ENCODE measurements at regions not wholly inside any gene's neighbourhood (a gene's known extent, or its start where the extent isn't known, plus 50 kb on each side); places are given as distances from the start of the nearest gene placed in this dataset.
A peak's percentile ranks its signal among the peaks of the same experiment; 100 is the strongest.
"Not testable (repeated sequence)": the region's sequence is repeated elsewhere in the genome, so short reads cannot be mapped to it uniquely, and the experiment has no call there.

DNA sequence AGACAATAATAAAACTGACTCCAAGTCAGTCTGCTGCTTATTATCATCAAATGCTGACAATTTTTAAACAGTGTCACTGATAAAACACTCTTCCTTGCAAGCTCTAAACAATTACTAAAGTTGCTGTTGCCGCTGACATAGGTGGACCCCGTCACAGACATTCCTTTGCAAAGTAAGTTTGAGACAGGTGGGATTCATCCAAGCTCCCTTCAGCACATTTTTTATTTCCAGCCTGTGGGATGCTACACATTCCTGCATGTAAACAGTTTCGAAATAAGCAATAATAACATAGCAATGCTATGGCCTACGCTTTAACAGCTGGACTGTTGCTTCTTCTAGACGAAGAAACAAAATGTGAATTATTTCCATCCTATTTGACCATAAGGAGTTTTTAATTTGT lies 85.4 kb upstream of the HIF1A start:
- H3K36me3 Mint-ChIP-seq, result no peaks in the 10 kb centered on the region
- H3K9me3 Mint-ChIP-seq, result no peaks in the 10 kb centered on the region
- peaks cover 0 to 3% of the 10 kb centered on the region in 2 donors for H3K27me3 Mint-ChIP-seq (ENCODE audit: low read depth in 2 of 2)
- Histone ChIP-seq H3K27ac (ENCODE audit: low read length) (no peak overlapping the region), H3K27me3 (ENCODE audit: control insufficient read depth, insufficient read depth, low read length) (no peaks in the 10 kb centered on the region), H3K36me3 (ENCODE audit: control insufficient read depth, insufficient read depth, low read length) (no peaks in the 10 kb centered on the region), H3K4me3 (ENCODE audit: low read length) (no peak overlapping the region), H3K4me1 (ENCODE audit: control insufficient read depth, insufficient read depth, low read length) (no peaks in the 10 kb centered on the region), H3K9me3 (ENCODE audit: control insufficient read depth, insufficient read depth, low read length) (no peaks in the 10 kb centered on the region)
- no peak overlapping the region for H3K4me3 Mint-ChIP-seq
- intact Hi-C loops (cut with micrococcal nuclease), result no loop called here
- no peak for DNase-seq
- H3K27ac Mint-ChIP-seq, result peak overlapping the region in 1 of 2 donors; percentile 21
- TF ChIP-seq, protein P1, sequence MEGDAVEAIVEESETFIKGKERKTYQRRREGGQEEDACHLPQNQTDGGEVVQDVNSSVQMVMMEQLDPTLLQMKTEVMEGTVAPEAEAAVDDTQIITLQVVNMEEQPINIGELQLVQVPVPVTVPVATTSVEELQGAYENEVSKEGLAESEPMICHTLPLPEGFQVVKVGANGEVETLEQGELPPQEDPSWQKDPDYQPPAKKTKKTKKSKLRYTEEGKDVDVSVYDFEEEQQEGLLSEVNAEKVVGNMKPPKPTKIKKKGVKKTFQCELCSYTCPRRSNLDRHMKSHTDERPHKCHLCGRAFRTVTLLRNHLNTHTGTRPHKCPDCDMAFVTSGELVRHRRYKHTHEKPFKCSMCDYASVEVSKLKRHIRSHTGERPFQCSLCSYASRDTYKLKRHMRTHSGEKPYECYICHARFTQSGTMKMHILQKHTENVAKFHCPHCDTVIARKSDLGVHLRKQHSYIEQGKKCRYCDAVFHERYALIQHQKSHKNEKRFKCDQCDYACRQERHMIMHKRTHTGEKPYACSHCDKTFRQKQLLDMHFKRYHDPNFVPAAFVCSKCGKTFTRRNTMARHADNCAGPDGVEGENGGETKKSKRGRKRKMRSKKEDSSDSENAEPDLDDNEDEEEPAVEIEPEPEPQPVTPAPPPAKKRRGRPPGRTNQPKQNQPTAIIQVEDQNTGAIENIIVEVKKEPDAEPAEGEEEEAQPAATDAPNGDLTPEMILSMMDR (IDR thresholded peaks at IDR 0.05), result no peak
- ATAC-seq, result no peak
- H3K4me1 Mint-ChIP-seq, result peaks cover 8 to 15% of the 10 kb centered on the region in 2 donors
- 94% methylated on average over 4 of the region's 5 CpGs for WGBS (ENCODE audit: insufficient coverage)

DNA sequence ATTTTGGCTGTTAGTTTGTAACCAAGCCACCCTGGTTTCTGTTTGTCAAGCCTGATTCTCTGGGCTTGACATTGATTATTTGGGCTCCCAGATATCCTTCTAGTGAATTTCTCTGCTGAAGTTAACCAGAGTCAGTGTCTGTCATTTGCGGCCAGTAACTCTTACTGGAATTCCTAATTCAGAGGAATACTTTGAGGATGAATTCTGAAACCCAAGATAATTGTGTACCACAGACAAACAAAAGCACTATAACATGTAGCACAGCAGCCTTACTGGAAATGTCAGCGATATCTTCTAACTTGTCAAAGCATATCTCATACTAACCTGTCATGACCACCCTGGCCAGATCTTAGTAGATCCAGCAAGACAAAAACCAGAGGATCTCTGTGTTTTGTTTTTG lies 84.4 kb upstream of the HIF1A start:
- H3K9me3 Mint-ChIP-seq, result no peaks in the 10 kb centered on the region
- peaks cover 0 to 3% of the 10 kb centered on the region in 2 donors for H3K27me3 Mint-ChIP-seq (ENCODE audit: low read depth in 2 of 2)
- H3K36me3 Mint-ChIP-seq, result no peaks in the 10 kb centered on the region
- no peaks in the 10 kb centered on the region for H3K9me3 ChIP-seq (ENCODE audit: control insufficient read depth, insufficient read depth, low read length)
- WGBS (ENCODE audit: insufficient coverage), result 93% methylated on average over 2 of the region's 2 CpGs
- TF ChIP-seq, protein P1 (IDR thresholded peaks at IDR 0.05), result no peak
- H3K4me1 ChIP-seq (ENCODE audit: control insufficient read depth, insufficient read depth, low read length), result no peaks in the 10 kb centered on the region
- intact Hi-C loops (cut with micrococcal nuclease), result no loop called here
- DNase-seq (no peak), ATAC-seq (no peak)
- no peaks in the 10 kb centered on the region for H3K27me3 ChIP-seq (ENCODE audit: control insufficient read depth, insufficient read depth, low read length)
- no peak overlapping the region for H3K27ac ChIP-seq (ENCODE audit: low read length)
- no peak overlapping the region for H3K27ac Mint-ChIP-seq
- no peaks in the 10 kb centered on the region for H3K36me3 ChIP-seq (ENCODE audit: control insufficient read depth, insufficient read depth, low read length)
- peaks cover 8 to 15% of the 10 kb centered on the region in 2 donors for H3K4me1 Mint-ChIP-seq
- no peak overlapping the region for H3K4me3 Mint-ChIP-seq
- no peak overlapping the region for H3K4me3 ChIP-seq (ENCODE audit: low read length)

DNA sequence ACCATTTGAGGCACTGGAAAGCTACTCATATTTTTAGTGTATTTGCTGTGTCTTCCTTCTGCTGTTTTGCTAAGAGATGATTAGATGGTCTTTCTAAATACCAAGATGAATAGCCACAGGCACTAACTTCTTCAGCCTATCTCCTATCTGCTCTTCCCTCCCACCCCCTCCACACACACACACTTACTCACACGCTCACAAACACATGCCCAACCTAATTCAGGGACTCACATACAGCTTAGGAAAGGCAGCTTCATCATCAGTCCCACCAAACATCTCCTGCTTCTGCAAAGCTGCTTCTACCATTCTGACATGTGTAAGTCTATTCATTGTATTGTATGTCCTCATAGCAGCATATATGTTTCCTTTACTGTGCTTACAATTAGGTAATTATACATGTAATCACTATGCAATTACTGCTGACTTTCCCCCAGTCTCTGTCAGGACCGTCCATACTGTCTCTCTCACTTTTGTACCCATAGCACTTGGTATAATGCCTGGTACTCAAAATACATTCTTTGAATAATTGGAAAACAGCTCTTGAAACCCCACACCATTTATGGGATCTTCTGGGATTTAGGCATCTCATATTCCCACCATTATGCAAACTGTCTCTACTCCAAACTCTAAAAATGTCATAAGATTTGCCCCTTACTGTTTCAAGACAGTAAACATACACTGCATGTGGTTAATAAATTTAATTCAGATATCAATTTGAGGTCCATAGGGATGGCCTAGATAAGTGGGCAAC lies 83.3 kb upstream of the HIF1A start:
- Mint-ChIP-seq H3K4me3 (no peak overlapping the region), H3K4me1 (peaks cover 8 to 15% of the 10 kb centered on the region in 2 donors), H3K36me3 (no peaks in the 10 kb centered on the region), H3K27me3 (ENCODE audit: low read depth in 2 of 2) (peaks cover 0 to 3% of the 10 kb centered on the region in 2 donors), H3K27ac (no peak overlapping the region), H3K9me3 (no peaks in the 10 kb centered on the region)
- H3K9me3 ChIP-seq (ENCODE audit: control insufficient read depth, insufficient read depth, low read length), result no peaks in the 10 kb centered on the region
- H3K27ac ChIP-seq (ENCODE audit: low read length), result no peak overlapping the region
- DNase-seq, result no peak
- 86% methylated on average over 2 of the region's 2 CpGs for WGBS (ENCODE audit: insufficient coverage)
- H3K4me1 ChIP-seq (ENCODE audit: control insufficient read depth, insufficient read depth, low read length), result no peaks in the 10 kb centered on the region
- no peak overlapping the region for H3K4me3 ChIP-seq (ENCODE audit: low read length)
- no peaks in the 10 kb centered on the region for H3K27me3 ChIP-seq (ENCODE audit: control insufficient read depth, insufficient read depth, low read length)
- TF ChIP-seq, protein P1 (IDR thresholded peaks at IDR 0.05), result no peak
- intact Hi-C loops (cut with micrococcal nuclease), result no loop called here
- no peak for ATAC-seq
- H3K36me3 ChIP-seq (ENCODE audit: control insufficient read depth, insufficient read depth, low read length), result no peaks in the 10 kb centered on the region

DNA sequence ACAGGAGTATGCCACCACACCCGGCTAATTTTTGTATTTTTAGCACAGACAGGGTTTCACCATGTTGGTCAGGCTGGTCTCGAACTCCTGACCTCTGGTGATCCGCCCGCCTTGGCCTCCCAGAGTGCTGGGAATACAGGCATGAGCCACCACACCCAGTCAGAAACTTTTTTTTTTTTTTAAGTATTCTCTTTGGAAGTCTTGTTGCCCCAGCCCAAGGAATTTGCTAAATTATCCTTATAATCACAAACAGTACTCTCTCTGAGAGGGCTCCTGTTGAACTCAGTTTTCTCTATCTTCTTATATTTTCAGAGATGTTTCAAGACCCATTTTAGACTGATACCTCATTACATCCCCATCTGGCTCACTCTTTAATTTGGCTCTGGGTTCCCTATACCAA lies 82.3 kb upstream of the HIF1A start:
- H3K9me3 ChIP-seq (ENCODE audit: control insufficient read depth, insufficient read depth, low read length); H3K27ac Mint-ChIP-seq; H3K27me3 ChIP-seq (ENCODE audit: control insufficient read depth, insufficient read depth, low read length); H3K9me3 Mint-ChIP-seq; H3K4me3 Mint-ChIP-seq; intact Hi-C loops (cut with micrococcal nuclease); H3K27me3 Mint-ChIP-seq (ENCODE audit: low read depth in 2 of 2); DNase-seq; H3K36me3 Mint-ChIP-seq; H3K4me3 ChIP-seq (ENCODE audit: low read length); ATAC-seq; H3K27ac ChIP-seq (ENCODE audit: low read length); H3K4me1 ChIP-seq (ENCODE audit: control insufficient read depth, insufficient read depth, low read length); H3K36me3 ChIP-seq (ENCODE audit: control insufficient read depth, insufficient read depth, low read length): not testable (repeated sequence)
- peaks cover 8 to 15% of the 10 kb centered on the region in 2 donors for H3K4me1 Mint-ChIP-seq
- WGBS (ENCODE audit: insufficient coverage), result 97% methylated on average over 4 of the region's 4 CpGs
